Common myeloid progenitor, CD34-positive (primary cell): ENCODE measurements at regions not wholly inside any gene's neighbourhood (a gene's known extent, or its start where the extent isn't known, plus 50 kb on each side); places are given as distances from the start of the nearest gene placed in this dataset.

ENCODE experiments used
- CTCF ChIA-PET: fragments of 350-600 bp; sonication (Branson Sonifier 250); formaldehyde crosslinking; loops from one replicate; lab custom pipeline; 2021; ENCODE audit warnings: antibody characterized with exemption; lab: Charles Lee
- POLR2A ChIA-PET: fragments of 350-600 bp; sonication (Branson Sonifier 250); formaldehyde crosslinking; loops from one replicate; lab custom pipeline; 2021; ENCODE audit warnings: antibody characterized with exemption; lab: Charles Lee
- DNase-seq, 3 donors: peaks; one replicate each; pipeline versions ENCODE4 v3.0.0 to v3.0.0-alpha.2; 2013
- H3K27ac ChIP-seq, 2 experiments: 1 replicate in 1 of 2; 2 replicates in 1 of 2; pipeline ENCODE4 v1.7.0; 2013; ENCODE audit warnings: inconsistent platforms in 2 of 2, low read length in 2 of 2, mild to moderate bottlenecking in 2 of 2, low read depth in 1 of 2, moderate library complexity in 1 of 2; ENCODE audit not compliant: severe bottlenecking in 2 of 2, insufficient read depth in 1 of 2, poor library complexity in 1 of 2
- H3K27me3 ChIP-seq, 5 experiments: replicated peaks in 2 of 5; 1 replicate in 3 of 5; 2 replicates in 2 of 5; pipeline versions ENCODE4 v1.6.1 to v1.7.0; 2013; ENCODE audit warnings: low read length in 4 of 5, mild to moderate bottlenecking in 2 of 5, moderate library complexity in 2 of 5, inconsistent platforms in 1 of 5; ENCODE audit not compliant: insufficient read depth in 5 of 5, control insufficient read depth in 4 of 5
- H3K36me3 ChIP-seq, 4 experiments: 1 replicate in 2 of 4; 2 replicates in 2 of 4; pipeline versions ENCODE4 v1.6.1 to v1.7.0; 2013; ENCODE audit warnings: low read length in 3 of 4, control low read depth in 1 of 4, mild to moderate bottlenecking in 1 of 4; ENCODE audit not compliant: control insufficient read depth in 4 of 4, insufficient read depth in 4 of 4
- H3K4me1 ChIP-seq, 4 experiments: 1 replicate in 3 of 4; 2 replicates in 1 of 4; pipeline versions ENCODE4 v1.6.1 to v1.7.1; 2013; ENCODE audit warnings: low read length in 3 of 4, mild to moderate bottlenecking in 3 of 4, control low read depth in 1 of 4, inconsistent platforms in 1 of 4, moderate library complexity in 1 of 4; ENCODE audit not compliant: control insufficient read depth in 4 of 4, insufficient read depth in 4 of 4; ENCODE audit errors: control extremely low read depth in 1 of 4
- H3K4me3 ChIP-seq, 7 experiments: 1 replicate in 4 of 7; 2 replicates in 3 of 7; pipeline versions ENCODE4 v1.5.1 to v1.7.0; 2013; ENCODE audit warnings: mild to moderate bottlenecking in 7 of 7, low read length in 6 of 7, moderate library complexity in 6 of 7, inconsistent platforms in 2 of 7, low read depth in 2 of 7, control low read depth in 1 of 7; ENCODE audit not compliant: insufficient read depth in 4 of 7, control insufficient read depth in 1 of 7; ENCODE audit errors: extremely low read depth in 1 of 7
- H3K9me3 ChIP-seq, 5 experiments: 1 replicate in 4 of 5; 2 replicates in 1 of 5; pipeline versions ENCODE4 v1.6.1 to v1.7.1; 2013; ENCODE audit warnings: low read length in 4 of 5, mild to moderate bottlenecking in 2 of 5, inconsistent platforms in 1 of 5, low read depth in 1 of 5, moderate library complexity in 1 of 5; ENCODE audit not compliant: control insufficient read depth in 4 of 5, insufficient read depth in 2 of 5; ENCODE audit errors: control extremely low read depth in 1 of 5
- WGBS: methylation state at CpG from one replicate; pipeline ENCODE4 v1.1.5; 2013; ENCODE audit not compliant: insufficient coverage; 5-methylcytosine and 5-hydroxymethylcytosine counted together

- H3K27me3 ChIP-seq = no peaks in the 10 kb centered on the region
- ChIA-PET POLR2A (no interaction called here), CTCF (no interaction called here)
- peak in 2 of 3 donors; percentile 11 to 49 for DNase-seq
- no CpG with 5 or more reads among the region's 1 CpG for WGBS
- peaks cover 0 to 10% (median 0%) of the 10 kb centered on the region in 4 experiments for H3K4me1 ChIP-seq
- H3K27ac ChIP-seq = no peak overlapping the region
- peaks cover 0 to 13% (median 3%) of the 10 kb centered on the region in 5 experiments for H3K9me3 ChIP-seq
- H3K4me3 ChIP-seq = no peak overlapping the region
- no peaks in the 10 kb centered on the region for H3K36me3 ChIP-seq
These were observed 387.6 kb upstream of the DDI1 start for GRCh38 chr11:103648670-103649400.

DNA sequence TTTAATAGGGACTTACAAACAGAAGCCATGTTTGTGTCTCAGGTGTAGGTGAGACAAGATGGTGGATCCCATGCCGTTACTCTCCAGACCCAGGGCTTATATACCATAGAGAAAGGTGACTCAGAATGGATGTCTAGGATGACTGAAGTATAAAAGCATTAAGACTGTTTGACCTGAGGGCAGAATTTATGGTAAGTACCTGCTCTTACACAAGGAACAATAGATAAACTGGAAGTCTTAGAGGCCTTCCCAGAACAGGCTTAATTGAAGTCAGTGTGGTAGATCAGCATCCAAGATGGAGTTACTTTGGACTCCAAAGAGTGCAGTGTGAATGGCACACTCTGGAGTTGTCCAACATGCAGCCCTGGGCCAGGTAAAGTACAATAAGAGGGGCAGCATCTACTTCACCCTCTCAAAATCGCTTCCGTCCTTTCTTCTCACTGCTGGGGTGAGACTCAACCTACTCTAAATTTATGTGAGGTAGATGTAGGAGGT is 387.0 kb upstream of the DDI1 start:
- POLR2A ChIA-PET = no interaction called here
- WGBS = no CpG with 5 or more reads among the region's 3 CpGs
- Histone ChIP-seq H3K36me3 (no peaks in the 10 kb centered on the region), H3K27me3 (no peaks in the 10 kb centered on the region), H3K4me1 (peaks cover 0 to 10% (median 0%) of the 10 kb centered on the region in 4 experiments), H3K9me3 (peaks cover 0 to 13% (median 3%) of the 10 kb centered on the region in 5 experiments), H3K4me3 (no peak overlapping the region), H3K27ac (no peak overlapping the region)
- no peak for DNase-seq
- CTCF ChIA-PET = interaction anchor here (0.5 kb wide), 1 partner anchor 15 kb away, joined by 3 read pairs; no protein-coding TSS in a partner anchor

DNA sequence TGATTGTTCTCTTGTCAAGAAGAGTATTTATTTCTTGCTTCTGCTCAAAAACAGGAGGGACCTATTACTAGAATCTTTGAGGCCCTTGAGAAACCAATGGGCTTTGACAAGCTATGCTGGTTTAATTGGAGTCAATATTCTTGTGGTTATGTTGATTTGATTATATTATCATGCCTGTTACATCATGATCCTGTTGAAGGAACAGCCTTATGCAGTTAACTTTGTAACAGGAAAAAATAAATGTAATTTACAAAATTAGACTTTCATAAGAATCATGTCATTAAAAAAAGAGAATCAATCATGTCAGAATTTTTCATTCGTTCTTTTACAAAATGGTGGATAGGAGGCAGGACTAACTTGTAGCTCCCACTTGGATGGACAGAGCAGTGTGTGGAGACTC is 386.1 kb upstream of the DDI1 start:
- Histone ChIP-seq H3K27ac (no peak overlapping the region), H3K4me3 (no peak overlapping the region), H3K9me3 (peaks cover 0 to 13% (median 3%) of the 10 kb centered on the region in 5 experiments), H3K4me1 (peaks cover 0 to 10% (median 0%) of the 10 kb centered on the region in 4 experiments), H3K36me3 (no peaks in the 10 kb centered on the region), H3K27me3 (no peaks in the 10 kb centered on the region)
- DNase-seq = no peak
- ChIA-PET CTCF (no interaction called here), POLR2A (no interaction called here)
- 80% methylated on average over 1 of the region's 1 CpG for WGBS

DNA sequence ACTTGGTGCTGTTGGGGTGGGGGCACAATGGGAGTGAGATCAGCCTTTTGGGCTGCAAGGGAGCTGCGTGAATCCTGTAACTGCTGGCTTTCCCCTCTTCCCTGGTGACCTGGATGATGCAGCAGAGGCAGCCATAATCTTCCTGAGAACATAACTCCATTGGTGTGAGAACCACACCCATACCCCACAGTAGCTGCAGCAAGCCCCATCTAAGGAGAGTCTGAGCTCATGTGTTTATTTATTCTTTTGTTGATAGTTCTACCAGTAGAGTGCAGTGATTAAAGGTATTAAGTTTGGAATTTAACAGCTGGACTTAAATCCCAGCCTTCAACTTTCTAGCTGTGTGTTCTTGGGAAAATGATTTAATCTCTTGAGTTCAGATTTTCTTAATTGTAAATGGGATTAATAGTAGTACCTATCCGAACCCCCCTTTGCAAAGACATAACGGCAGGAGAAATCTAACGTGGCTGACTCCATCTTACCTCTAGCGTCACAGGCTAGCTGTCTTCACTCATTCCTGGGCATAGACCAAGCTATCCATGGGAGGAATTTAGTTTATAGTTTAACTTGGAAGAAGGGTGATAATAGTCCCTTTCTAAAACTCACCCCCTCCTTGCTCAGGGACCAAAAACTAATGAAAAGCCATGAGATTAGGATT is 385.0 kb upstream of the DDI1 start:
- Histone ChIP-seq H3K27me3 (no peaks in the 10 kb centered on the region), H3K9me3 (peaks cover 0 to 13% (median 3%) of the 10 kb centered on the region in 5 experiments), H3K4me3 (no peak overlapping the region), H3K4me1 (peaks cover 0 to 10% (median 0%) of the 10 kb centered on the region in 4 experiments), H3K36me3 (no peaks in the 10 kb centered on the region), H3K27ac (no peak overlapping the region)
- no peak for DNase-seq
- POLR2A ChIA-PET = no interaction called here
- CTCF ChIA-PET = interaction anchor here (1.0 kb wide), 1 partner anchor 51 kb away, joined by 3 read pairs; no protein-coding TSS in a partner anchor
- WGBS = 100% methylated on average over 1 of the region's 5 CpGs

- Histone ChIP-seq H3K4me3 (no peak overlapping the region), H3K4me1 (peaks cover 0 to 10% (median 0%) of the 10 kb centered on the region in 4 experiments), H3K27ac (no peak overlapping the region), H3K36me3 (no peaks in the 10 kb centered on the region), H3K27me3 (no peaks in the 10 kb centered on the region), H3K9me3 (peaks cover 0 to 13% (median 3%) of the 10 kb centered on the region in 5 experiments)
- no CpG with 5 or more reads among the region's 1 CpG for WGBS
- POLR2A ChIA-PET = no interaction called here
- peak in 2 of 3 donors; percentile 21 to 56 for DNase-seq
- CTCF ChIA-PET = interaction anchor here (1.0 kb wide), 1 partner anchor 52 kb away, joined by 3 read pairs; no protein-coding TSS in a partner anchor
These were observed 384.4 kb upstream of the DDI1 start for GRCh38 chr11:103652013-103652412.

- Histone ChIP-seq H3K27me3 (no peaks in the 10 kb centered on the region), H3K27ac (no peak overlapping the region), H3K9me3 (peaks cover 0 to 7% (median 3%) of the 10 kb centered on the region in 5 experiments), H3K36me3 (no peaks in the 10 kb centered on the region), H3K4me3 (no peak overlapping the region), H3K4me1 (no peaks in the 10 kb centered on the region)
- DNase-seq = no peak
- WGBS = 100% methylated on average over 1 of the region's 3 CpGs
- POLR2A ChIA-PET = no interaction called here
- CTCF ChIA-PET = no interaction called here
These were observed 380.1 kb upstream of the DDI1 start for GRCh38 chr11:103656382-103656781.

GRCh38 chr11:103659206-103659618 is 377.2 kb upstream of the DDI1 start:
- no peak overlapping the region for H3K27ac ChIP-seq
- no peaks in the 10 kb centered on the region for H3K36me3 ChIP-seq
- H3K27me3 ChIP-seq = no peaks in the 10 kb centered on the region
- H3K4me1 ChIP-seq = peaks cover 0 to 7% (median 5%) of the 10 kb centered on the region in 4 experiments
- H3K4me3 ChIP-seq = no peak overlapping the region
- no peaks in the 10 kb centered on the region for H3K9me3 ChIP-seq
- POLR2A ChIA-PET = no interaction called here
- CTCF ChIA-PET = no interaction called here
- DNase-seq = no peak
